Head of caudate nucleus (tissue), 42 donors: ENCODE measurements at regions not wholly inside any gene's neighbourhood (a gene's known extent, or its start where the extent isn't known, plus 50 kb on each side); places are given as distances from the start of the nearest gene placed in this dataset.
"Not testable (repeated sequence)": the region's sequence is repeated elsewhere in the genome, so short reads cannot be mapped to it uniquely, and the experiment has no call there.

Source experiments
- DNase-seq, 42 donors: peaks; one replicate each; pipeline versions ENCODE4 v3.0.0 to v3.0.0-alpha.2; 2020 to 2021; ENCODE audit warnings: mixed read lengths in 7 of 42
- intact Hi-C: fragments of 100-400 bp; cut with DNase I; formaldehyde crosslinking; loops from one replicate; pipeline ENCODE4 v1.15.0; 2022

DNA sequence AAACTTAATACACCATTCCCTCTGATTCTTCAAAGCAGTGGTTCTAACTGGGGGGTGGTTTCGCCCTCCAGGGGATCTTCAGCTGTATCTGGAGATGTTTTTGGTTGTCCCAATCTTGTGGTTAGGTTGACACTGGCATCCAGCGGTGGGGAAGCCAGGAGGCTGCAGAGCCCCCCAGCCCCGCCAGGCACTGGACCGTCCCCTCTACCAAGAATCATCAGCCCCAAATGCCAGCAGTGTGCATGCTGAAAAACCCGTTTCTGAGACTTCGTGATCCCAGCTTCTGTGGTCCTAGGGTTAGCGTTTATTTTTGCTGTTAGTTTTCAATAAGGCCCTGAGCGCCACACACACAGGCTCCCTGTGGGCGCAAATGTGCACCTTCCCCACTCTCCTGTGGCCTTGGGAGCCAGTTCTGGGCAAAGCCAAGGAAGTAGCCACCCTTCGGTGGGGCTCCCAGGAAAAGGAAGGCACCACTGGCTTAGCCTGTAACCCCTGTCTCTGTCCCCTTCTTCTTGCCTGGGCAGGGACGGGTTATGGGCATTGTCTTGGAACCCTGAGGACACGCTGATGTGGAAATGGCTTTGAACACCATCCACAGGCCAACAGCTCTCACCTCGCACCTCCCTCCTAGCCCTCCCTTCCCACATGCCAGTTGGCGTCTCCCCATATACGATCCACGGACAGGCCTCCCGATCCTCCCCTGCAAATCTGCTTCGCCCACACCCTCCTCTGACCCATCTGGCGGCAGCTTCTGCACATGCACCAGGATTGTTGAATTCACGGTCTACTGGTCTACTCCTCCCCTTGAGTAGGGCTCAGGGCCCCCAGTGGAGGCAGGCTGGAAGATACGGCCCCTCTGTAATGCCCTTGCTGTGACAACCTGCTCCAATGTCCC, 71.4 kb upstream of the CCND1 start:
- intact Hi-C loops = no loop called here
- DNase-seq = peak in 3 of 42 donors; percentile 7 to 25 (median 22)

DNA sequence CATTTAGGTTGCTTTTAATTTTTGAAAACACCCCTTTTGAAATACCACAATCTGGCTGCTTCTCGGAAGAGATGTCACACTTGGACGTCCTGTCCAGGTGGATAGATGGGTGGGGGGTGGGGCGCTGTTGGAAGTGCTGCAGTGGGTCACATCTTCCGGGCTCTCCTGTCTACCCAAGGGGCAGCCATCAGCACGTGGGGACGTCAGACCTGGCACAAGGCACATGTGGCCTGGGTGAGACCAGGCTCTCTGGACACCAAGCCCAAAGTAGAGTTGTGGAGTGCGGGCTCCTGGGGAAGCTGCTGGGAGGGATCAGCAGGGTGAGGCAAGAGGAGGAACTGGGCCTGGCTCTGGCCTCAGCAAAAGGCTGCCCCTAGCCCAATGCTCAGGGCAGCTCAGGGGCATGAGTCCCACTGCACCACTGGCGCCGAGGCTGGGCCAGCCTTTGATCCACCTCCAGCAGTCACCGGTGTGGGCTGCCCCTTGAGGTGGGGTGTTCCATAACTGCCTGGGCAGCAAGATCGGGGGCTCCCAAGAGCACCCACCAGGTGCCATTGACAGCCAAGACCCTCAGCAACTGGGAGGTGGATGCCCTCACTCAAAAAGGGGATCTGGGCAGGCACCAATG, 68.6 kb upstream of the CCND1 start:
- peak in 4 of 42 donors; percentile 0 to 22 (median 16) for DNase-seq
- intact Hi-C loops = no loop called here

DNA sequence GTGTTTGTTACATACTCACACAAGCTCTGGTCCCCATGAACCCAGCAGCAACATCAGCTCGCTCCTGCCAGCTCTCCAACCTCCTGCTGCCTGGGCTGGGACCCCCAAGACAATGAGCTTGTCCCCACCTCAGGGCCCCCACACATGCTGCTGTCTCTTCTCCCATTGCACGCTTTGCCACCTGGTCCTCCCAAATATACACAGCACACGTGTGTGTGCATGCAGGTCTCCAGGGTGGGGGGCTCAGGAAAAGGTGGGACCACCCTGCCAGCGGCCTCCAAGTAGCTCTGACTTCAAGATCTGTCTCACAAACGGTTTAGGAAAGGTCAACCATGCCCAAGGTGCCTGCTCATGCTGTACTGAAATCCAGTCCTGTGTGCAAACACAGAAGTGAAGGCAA, 68.1 kb upstream of the CCND1 start:
- DNase-seq = peak in 4 of 42 donors; percentile 1 to 24 (median 10)
- intact Hi-C loops = no loop called here

DNA sequence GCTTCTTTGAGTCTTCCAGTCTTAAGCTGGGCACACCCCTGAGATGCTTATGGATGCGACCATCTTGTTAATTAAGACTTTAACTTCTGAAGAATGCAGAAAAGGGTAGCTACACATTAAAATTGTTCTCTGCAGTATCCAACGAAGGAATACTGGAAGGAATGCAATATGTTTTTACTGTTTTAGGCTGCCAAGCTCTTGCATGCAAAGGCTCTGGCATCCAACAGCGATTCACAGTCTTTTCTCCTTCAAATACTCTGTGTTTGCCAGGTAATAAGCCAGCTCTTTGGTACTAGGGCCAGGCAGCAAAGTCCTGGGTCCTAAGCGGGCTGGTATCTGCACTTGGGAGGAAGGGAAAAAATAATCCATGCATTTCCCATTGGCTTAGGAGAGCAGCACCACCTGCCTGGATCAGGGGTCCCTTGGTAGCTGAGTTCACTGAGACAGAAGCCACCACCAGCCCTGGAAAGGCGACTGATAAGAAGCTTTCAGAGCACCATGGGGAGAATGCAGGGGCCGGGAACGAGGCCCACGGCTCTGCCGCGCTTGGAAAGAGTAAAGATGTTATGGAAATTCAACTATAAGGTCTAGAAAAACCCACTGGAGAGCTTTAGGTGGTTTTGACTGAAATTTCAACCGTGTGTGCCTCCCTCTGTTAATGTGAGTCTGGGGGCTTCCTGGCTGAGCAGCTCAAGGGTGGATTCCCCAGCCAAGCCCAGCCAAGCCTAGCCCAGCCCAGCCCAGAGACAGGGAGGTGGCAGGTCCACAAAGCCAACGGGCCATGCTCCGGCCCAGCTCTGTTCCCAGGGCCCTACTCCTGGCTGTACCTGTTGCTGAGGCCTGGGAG, 67.0 kb upstream of the CCND1 start:
- peak in 2 of 42 donors; percentile 19 to 22 for DNase-seq

DNA sequence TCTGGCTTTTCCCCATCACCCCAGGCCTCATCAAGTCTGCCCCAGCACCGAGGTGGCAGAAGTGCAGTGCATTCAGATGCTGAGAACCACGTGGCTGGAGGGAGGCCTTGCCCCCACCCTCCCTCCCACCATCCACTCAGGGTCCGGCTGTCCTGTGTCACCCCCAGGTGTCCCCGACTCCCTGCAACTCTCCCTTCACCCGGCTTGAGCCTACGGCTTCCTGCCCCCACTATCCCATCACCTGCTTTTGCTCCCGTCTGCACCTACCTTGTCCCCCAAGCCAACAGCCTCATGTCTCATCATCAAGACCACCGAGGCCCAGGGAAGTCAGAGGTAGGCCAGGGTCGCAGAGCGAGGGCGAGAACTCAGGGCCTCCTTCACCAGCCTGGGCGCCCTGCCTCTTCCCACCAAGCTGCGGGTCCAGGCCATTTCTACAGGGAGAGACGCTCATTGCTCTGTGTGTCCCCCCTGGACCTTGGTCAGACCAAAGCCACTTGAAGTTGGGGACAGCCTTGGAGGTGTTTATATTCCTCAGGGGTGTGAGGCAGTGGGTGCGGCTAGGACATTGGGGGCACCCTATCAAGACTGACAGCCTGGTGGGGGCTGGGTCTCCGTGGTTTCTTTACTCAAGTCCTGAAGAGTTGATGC, 66.2 kb upstream of the CCND1 start:
- peak in 2 of 42 donors; percentile 7 to 13 for DNase-seq
- intact Hi-C loops = no loop called here

More for the DNA sequence above, 67.0 kb upstream of the CCND1 start:
- intact Hi-C loops = no loop called here

DNA sequence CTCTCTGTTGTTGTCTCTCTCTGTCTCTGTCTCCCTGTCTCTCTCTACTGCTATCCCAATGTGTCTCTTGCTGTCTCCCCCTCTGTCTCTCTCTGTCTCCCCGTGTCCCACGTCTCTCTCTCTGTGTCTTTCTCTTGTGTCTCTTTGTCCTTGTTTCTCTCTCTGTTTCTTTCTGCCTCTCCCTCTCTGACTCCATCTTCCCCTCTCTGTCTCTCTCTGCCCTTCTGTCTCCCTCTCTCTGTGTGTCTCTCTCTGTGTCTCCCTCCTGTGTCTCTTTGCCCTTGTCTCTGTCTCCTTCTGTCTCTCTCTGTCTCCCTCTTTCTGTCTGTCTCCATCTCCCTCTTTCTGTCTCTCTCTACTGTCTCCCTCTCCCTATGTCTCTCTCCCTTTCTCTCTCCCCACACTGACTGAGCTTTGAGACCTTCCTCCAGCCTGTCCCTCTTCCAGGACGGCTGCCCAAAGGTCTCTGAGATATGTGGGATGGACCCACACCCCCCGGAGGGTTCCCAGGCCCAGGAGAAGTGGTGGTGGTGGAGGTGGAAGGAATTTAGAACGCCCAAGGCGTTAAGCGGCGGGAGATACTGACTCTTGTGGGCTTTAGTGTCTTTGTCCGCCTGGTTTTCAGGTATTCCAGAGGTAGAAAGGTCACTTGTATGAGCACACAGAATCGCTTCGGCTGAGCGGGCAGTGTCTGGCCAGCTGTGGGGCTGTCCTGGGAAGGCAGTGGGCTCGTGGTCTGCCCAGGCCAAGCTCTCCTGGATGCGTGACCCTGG, 65.5 kb upstream of the CCND1 start:
- intact Hi-C loops = no loop called here
- DNase-seq = no peak

DNA sequence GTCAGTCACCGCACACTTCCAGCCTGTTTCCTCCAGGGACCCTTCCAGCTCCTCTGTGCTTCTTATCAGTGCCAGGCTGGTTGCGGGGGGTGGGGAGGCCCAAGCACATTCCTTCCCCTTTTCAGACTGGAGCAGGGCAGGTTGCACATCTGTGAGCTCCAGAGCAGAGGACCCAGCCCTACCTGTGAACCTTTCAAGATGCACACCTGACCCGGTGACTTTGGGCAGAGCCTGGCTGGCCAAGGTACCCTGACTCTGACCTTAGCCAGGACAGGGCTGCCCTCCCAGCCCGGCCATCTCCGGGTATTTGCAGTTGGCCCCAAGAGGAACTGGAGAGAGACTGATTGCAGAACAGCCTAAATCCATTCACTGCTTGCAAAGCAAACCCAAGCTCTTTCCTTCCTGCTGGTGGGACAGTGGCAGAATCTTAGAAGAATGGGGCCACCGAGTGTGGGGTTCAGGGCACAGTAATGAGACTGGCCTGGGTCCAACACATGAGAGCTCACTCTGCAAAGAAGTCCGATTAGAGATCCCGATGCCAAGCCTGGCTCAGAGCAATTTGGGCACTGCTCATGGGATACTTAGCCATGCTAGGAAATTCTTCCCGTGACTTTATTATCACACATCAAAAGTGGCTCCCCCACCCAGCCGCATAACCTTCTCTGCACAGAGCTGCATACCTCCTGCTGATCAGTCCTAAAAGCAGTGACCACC, 64.7 kb upstream of the CCND1 start:
- DNase-seq = peak in 29 of 42 donors; percentile 5 to 55 (median 29)
- intact Hi-C loops = no loop called here

DNA sequence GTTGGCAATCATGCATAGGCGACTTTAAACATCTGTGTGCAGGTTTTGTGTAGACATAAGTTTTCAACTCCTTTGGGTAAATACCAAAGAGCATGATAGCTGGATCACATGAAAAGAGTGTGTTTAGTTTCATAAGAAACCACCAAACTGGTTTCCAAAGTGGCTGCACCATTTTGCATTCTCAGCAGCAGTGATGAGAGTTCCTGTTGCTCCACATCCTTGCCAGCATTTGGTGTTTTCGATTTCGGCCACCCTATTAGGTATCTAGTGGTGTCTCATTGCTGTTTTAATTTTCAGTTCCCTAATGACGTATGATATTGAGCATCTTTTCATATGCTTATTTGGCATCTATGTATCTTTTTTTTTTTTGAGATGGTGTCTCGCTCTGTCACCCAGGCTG, 62.8 kb upstream of the CCND1 start:
- no peak for DNase-seq
- intact Hi-C loops = no loop called here

DNA sequence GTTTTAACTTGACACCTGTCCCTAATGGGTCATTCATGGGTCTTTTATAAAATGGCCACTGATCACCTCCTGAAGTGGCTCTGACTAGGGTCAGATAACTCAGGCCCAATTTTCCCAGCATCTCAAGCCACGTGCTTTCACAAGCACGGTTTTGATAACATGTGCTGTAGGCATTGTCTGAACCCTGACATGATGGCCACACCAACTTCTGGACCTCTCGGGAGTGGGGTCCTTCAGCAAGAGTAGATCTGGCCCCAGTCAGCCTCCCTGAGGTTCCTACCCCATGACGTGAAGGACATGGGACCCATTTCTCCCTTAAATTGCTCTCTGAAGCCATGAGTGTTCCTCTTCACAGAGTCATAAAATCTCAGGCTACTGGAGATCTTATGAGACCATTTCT, 60.4 kb upstream of the CCND1 start:
- intact Hi-C loops = no loop called here
- DNase-seq = peak in 2 of 42 donors; percentile 6 to 15

DNA sequence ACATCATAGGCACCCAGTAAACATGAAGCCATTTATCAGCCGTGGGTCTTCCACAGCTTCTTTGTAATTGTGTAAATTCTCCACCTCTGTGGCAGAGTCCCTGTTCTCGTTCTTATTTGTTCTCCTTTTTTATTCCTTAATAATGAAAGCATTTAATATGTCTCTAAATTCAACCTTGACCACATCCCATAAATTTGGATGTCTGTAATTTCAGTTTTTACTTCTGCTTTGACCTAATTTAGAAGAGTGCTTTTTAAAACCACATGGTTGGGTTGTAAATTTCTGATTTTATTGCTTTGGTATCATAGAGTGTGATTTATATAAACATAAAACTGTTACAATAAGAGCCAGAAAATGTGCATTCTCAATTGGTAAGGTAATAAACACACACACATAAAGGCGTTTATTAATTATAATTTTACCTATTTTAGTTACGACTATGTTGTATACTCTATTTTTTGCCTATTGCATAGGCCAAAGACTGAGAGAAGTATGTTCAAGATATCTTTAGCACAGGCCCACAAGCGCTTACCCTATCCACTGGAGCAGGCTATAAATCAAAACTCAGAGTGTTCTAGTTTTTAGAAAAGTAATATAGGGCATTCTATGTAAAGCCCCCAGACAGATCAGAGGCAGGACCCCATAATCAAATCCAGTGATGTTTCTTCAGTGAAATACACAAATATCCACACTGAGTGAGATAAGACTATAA, 58.0 kb upstream of the CCND1 start:
- intact Hi-C loops = no loop called here
- no peak for DNase-seq

DNA sequence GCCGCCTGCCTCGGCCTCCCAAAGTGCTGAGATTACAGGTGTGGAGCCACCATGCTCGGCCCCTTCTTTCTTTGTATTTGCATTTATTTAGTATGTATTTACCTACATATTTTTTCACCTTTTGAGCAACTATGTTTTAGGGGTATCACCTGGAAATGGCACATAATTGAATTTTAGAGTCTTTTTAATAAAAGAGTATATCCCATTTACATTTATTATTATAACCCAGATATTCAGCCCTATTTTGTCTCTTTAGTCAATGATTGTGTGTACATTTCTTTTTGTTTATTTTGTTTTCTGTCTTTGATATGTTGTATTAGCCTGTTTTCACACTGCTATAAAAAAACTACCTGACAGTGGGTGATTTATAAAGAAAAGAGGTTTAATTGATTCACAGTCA, 56.8 kb upstream of the CCND1 start:
- intact Hi-C loops = no loop called here
- no peak for DNase-seq

DNA sequence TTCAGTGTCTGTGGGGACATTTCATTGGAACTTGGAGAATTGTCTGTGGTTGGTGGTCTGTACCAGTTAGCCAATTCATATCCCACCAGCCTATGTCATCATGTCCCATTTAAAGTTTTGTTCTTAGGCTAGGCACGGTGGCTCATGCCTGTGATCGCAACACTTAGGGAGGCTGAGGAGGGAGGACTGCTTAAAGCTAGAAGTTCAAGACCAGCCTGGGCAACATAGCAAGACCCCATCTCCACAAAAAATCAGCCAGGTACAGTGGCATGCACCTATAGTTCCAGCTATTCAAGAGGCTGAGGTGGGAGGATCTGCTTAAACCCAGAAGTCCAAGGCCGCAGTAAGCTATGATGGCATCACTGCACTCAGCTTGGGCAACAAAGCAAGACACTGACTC, 55.6 kb upstream of the CCND1 start:
- intact Hi-C loops = no loop called here
- no peak for DNase-seq

DNA sequence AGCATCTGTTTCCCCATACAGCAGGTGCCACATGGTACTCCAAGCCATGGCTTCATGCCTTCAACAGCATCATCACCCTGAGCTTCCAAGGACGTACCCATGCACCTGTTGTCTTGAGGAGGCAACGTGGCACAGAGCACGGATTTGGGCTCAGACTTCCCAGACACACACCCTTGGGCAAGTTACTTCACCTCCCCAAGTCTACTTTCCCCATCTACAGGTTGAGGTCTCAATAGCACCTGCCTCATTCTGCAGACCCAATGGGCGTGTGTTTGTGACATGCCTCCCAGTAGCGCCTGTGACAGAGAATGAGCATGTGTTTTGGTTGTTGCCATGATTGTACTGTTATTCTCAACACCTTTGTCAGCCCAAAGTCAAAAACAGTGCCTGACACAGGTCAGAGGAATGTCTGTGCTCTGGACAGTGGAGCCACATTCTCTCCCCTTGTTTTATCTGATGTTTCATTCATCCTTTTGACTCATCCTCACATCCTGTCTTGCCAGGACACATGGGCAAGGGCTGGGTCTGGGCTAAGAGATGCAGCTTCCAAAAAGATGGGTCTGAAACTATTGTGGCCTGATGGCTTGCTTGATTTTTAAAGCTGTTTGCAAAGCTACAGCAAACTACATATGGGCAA, 53.4 kb upstream of the CCND1 start:
- intact Hi-C loops = no loop called here
- DNase-seq = no peak

DNA sequence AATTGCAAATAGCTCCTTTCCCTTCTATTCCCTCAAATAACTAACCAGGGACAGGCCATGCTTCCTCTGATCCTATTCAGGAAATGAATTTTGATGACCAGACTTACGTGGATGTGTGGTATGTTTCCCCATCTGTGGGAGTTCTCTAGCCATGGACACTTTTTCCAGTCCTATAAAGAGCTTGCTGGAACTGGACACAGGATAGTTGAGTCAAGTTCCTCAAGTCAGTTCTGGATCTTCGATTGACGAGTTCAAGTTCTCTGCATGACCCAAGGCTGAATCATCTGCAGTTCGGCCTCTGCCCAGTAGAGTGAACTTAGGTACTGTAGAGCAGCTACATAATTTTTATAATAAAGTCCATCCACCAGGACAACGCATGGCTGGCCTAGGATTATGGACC, 52.7 kb upstream of the CCND1 start:
- DNase-seq = no peak
- intact Hi-C loops = no loop called here

DNA sequence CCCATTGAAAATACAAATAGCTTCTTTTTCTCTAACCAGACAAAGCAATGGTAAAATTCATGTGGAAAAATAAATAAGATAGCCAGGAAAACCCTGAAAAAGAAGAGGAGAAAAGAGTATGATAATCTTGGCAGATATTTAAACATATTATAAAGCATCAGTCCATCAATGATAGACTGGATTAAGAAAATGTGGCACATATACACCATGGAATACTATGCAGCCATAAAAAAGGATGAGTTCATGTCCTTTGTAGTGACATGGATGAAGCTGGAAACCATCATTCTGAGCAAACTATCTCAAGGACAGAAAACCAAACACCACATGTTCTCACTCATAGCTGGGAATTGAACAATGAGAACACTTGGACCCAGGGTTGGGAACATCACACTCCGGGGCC, 50.9 kb upstream of the CCND1 start:
- DNase-seq = not testable (repeated sequence)

More for the DNA sequence above, 50.9 kb upstream of the CCND1 start:
- intact Hi-C loops = not testable (repeated sequence)
